GM21528 (cell line): ENCODE measurements at regions not wholly inside any gene's neighbourhood (a gene's known extent, or its start where the extent isn't known, plus 50 kb on each side); places are given as distances from the start of the nearest gene placed in this dataset.
"Not testable (repeated sequence)": the region's sequence is repeated elsewhere in the genome, so short reads cannot be mapped to it uniquely, and the experiment has no call there.

Experiments used
- ATAC-seq: cut with Tn5 transposase; IDR thresholded peaks from one replicate; pipeline ENCODE4 v1.9.1; 2021; ENCODE audit warnings: mild to moderate bottlenecking, moderate library complexity; ENCODE audit not compliant: unreplicated experiment, low FRiP score

DNA sequence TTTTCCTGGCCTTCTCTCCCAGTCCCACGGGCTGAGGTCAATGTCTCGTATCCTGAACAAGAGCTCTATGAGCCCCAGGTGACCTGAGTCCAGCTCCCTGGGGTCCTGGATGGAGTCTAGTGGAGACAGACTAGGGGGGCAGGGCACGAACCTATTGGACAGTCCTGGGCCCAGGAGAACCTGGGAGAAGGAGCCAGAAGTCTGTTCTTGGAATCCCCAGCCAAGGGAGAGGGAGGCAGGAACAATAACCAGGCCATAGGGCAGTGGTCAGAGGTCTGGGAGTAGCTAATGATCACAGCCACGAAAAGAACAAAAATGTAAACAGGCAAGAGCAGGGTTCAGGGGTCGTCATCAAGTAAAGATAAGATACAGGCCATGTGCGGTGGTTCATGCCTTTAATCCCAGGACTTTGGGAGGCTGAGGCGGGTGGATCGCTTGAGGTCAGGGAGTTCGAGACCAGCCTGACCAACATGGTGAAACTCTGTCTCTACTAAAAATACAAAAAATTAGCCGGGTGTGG lies 60.8 kb downstream of the COPRS start:
- no peak for ATAC-seq

DNA sequence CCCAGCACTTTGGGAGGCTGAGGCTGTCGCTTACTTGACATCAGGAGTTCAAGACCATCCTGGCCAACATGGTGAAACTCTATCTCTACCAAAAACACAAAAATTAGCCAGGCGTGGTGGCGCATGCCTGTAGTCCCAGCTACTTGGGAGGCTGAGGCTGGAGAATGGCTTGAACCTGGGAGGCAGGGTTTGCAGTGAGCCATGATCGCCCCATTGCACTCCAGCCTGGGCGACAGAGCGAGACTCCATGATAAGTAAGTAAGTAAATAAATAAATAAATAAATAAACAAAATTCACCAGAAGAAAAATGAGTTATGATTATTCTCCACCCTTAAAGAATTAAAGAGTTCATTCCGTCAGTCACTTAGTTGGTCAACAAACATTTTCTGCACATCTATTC lies 63.1 kb downstream of the COPRS start:
- ATAC-seq: not testable (repeated sequence)

DNA sequence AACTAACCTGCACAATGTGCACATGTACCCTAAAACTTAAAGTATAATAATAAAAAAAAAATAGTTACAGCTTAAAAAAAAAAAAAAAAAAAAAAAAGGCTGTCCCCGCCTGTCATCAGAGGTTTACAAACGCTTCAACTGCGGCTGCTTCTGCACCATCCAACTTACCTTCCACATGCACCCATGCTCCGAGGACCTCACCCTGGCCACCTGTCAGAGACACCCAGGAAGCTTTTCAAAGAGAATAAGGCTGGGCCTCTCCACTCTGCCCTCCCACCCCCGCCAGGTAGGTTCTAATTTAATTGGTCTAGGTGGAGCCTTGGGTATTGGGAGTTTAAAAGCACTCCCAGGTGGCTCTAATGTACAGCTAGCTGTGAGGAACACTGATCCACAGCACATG lies 64.9 kb downstream of the COPRS start:
- no peak for ATAC-seq

DNA sequence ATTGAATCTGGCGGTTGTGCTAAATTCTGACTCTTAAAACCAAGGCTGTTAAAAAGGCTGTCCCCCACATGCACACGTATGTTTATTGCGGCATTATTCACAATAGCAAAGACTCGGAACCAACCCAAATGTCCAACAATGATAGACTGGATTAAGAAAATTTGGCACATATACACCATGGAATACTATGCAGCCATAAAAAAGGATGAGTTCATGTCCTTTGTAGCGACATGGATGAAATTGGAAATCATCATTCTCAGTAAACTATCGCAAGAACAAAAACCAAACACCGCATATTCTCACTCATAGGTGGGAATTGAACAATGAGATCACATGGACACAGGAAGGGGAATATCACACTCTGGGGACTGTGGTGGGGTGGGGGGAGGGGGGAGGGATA lies 65.4 kb downstream of the COPRS start:
- not testable (repeated sequence) for ATAC-seq

DNA sequence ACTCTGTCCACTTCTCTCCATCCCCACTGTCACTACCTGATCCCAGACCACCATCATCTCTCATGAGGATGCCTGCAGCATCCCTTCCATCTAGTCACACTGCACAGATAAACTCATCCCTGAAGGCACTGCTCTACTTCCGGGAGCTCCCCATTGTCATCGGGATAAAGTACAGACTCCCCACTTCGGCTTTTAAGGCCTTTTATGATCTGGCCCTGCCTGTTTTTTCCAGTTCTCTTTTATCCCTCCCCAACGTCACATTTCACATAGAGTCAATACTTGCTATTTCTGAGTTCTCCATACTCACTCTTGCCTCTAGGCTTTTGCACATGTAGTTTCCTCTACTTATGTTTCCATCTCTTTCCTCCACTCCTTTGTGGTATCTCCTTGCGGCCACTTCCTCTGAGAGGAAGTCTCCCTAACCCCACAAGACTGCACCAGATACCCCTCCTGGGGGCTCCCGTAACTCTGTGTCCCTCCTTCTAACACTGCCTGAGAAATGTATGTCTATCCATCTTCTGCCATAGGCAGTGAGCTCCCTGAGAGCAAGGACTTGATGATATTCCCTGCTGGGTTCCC lies 66.9 kb downstream of the COPRS start:
- no peak for ATAC-seq

DNA sequence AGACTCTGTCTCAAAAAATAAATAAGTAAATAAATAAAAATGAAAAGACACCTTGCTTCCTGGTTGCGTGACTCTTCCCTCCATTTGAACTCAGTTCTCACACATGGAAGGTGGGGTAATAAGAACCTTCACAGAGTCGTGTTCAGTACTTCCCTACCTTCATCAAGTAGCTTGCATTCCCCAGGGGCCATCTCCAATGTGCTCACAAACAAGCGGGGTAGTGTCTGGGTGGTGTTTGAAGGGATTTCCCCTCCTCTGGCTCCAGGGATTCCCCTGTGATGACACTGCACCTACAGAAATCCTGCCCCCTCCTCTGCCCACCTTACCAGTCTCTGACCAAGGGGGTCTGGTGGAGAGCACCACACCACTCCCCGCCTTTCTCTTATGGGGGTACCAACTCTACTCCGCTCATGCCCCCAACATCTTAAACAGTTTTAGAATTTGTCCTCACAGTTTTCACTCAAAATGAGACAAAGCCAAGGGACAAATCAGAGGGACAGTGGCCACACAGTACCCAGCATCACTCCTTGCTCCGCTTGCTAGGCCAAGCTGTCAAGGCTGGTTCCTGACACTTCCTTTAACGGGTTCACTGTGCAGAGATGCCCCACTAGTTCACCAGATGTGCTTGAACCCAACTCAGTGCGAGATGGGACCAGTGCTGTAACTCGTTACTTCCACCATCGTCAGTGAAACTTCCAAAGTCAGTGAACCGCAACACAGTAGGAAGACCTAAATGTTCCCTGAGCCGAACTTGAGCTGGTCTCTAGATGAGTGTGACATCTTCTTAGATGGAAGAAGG lies 69.1 kb downstream of the COPRS start:
- no peak for ATAC-seq

DNA sequence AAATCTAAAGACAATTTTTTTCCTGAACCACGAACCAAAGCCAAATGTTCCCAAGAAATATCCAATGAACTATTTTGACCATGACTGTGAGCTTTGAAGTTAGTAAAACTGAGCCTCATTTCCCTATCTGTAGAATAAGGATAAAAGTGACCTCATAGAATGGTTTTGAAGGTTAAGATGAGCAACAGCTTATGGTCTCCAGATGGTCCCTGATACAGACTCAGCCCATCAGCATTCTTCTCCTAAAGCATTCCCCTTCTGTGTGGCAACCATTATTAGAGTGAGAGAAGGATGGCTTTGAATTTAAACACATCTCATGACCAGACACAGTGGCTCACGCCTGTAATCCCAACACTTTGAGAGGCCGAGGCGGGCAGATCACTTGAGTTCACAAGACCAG lies 70.1 kb downstream of the COPRS start:
- ATAC-seq: no peak

DNA sequence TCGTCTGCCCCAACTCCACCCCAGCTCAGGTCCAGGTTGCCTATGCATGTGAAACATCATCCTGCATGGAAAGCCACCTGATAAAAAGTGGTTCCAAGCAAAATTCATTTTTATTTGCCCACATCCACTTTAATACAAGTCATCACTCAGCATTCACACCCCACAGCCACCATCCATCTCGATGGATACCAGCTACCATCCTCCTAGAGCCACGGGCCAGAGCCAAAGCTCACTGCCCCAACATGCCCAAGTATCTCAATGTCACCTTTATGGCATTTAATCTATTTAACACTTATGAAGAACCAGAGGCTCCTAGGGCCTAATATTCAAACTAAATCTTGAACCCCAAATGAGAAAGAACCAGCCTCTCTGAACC lies 70.5 kb downstream of the COPRS start:
- no peak for ATAC-seq

DNA sequence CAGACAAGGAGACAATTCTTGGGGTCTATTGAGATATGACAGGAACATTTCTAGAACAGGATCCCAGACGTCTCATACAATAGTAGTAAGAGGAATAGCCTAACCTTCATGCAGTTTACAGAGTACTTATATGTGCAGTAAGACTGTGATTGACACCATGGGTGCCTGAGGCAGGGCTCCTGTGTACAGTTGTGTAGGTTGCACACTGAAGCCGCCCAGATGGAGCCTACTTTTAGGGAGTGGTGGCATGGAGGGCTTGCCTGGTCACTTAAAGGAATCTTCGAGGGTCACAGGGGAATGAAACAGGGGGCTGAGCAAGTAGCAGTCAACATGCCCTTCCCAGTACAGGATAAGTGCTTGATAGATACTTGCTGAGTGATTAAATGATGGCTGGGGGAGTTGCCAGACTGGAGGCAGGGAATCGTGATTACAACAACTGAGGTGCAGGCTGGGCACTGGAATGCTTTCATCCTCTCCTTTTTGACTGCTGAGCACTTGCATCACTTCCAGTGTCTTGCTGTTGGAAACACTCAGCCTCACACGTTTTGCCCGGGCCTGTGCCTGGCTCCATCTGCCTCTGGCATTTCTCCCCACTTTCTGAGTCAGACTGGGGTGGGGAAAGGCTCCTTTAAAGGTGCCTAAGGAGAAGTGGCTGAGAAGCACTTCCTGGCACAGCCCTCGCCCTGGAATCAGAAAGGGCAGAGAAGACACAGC lies 71.0 kb downstream of the COPRS start:
- ATAC-seq: no peak

DNA sequence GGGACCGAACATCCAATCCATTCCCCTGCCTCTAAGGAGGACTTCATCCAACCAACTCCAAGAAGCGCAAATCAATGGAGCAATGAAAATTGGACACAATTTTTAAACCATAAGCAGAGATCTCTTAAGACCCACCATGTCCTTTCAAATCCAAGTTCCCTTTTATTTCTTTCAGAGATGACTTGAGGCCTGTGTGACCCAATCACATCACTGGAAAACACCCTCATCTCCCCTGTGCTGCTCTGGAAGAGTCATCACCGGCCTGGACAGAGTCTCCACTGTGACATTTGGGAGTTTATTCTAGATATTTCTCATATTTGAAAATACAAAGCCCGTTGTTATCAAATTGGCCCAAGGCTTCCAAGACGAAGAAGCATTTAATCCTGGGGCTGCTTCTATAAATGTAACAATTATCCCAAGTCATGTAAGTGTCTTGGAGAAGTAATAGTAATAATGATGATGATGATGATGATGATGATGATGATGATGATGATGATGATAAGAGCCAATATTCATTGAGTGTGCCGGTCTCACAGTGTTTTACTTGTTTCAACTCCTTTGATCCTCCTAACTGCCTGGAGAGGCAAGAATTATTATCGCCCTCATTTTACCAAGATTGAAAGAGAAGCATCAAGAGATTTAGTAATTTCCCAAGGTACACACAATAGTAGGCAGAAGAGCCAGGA lies 72.1 kb downstream of the COPRS start:
- ATAC-seq: no peak

DNA sequence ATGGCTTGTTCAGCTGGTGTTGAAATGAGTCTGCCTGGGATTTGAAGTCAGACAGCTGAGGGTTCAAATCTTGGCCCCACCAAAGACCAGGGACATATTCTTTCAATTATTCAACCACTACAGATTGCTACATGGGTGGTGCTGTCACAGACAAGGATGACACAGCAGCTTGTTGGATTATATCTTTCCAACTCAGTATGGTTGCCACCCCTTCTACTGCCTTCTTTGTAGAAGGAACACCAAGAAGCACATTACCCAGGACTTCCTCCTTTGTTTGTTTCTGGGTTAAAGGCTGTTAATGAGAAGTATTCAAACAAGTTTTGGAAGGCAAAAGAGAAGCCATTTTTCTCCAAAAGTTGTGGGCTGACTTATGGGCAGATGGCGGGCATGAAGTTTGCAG lies 78.6 kb downstream of the COPRS start:
- ATAC-seq: no peak

DNA sequence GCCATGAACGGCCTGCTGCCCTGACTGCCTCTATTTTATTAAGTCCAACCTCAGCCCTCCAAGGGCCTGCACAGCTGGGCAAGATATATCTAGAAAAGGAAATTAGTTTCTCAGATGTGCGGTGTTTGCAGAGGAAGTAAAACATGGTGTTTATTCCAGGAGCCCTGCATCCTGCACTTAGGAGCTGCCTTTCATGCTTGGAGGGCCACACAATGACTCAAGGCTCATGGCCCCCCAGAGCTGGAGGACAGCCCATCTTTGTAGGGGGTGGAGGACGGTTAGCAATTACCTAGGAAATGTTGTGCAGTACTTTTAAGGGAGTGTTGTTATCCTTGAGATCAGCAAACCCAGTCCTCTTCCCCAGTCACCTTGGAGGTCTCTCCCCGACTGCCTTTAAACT lies 80.5 kb downstream of the COPRS start:
- no peak for ATAC-seq

DNA sequence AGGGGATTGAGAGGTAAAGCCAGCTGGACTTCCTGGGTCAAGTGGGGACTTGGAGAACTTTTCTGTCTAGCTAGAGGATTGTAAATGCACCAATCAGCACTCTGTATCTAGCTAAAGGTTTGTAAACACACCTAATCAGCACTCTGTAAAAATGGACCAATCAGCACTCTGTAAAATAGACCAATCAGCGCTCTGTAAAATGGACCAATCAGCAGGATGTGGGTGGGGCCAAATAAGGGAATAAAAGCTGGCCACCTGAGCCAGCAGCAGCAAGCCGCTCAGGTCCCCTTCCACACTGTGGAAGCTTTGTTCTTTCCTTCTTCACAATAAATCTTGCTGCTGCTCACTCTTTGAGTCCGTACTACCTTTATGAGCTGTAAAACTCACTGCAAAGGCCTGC lies 87.7 kb downstream of the COPRS start:
- not testable (repeated sequence) for ATAC-seq

DNA sequence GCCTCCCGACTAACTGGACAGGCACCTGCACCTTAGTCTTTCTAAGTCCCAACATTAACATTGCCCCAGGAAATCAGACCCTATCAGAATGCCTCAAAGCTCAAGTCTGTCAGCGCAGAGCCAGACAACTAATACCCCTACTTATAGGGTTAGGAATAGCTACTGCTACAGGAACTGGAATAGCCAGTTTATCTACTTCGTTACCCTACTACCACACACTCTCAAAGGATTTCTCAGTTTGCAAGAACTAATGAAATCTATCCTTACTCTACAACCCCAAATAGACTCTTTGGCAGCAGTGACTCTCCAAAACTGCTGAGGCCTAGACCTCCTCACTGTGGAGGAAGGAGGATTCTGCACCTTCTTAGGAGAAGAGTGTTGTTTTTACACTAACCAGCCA lies 88.5 kb downstream of the COPRS start:
- ATAC-seq: not testable (repeated sequence)

DNA sequence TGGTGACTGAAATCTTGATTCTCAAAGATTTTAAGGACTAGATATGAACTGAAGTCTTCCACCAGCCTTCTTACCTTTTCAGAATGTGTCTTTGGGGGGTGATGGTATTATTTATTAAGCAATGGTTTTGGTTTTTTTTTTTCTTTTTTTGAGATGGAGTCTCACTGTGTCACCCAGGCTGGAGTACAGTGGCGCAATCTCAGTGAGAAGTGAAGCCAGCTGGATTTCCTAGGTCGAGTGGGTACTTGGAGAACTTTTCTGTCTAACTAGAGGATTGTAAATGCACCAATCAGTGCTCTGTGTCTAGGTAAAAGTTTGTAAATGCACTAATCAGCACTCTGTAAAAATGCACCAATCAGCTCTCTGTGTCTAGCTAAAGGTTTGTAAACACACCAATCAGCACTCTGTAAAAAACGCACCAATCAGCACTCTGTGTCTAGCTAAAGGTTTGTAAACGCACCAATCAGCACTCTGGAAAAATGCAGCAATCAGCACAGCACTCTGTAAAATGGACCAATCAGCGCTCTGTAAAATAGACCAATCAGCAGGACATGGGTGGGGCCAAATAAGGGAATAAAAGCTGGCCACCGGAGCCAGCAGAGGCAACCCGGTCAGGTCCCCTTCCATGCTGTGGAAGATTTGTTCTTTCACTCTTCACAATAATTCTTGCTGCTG lies 97.1 kb downstream of the COPRS start:
- ATAC-seq: not testable (repeated sequence)

DNA sequence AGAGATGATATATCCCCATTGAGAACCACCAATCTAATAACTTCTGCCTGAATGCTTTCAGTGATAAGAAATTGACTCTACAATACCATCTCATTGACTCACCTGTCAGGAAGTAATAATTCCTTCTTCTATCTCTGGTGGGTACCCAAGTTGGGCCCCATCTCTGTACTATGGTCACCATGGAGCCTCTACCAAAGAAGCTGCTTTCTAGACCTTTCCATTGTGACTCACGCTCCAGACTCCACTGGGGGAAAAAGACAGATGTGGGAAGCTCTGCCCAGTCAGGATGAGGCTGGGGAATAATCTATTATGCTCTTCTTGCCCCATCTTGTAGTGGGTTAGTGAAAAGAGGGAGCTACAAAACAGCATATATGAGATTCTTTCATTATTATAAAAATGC lies 100.4 kb downstream of the COPRS start:
- ATAC-seq: no peak

DNA sequence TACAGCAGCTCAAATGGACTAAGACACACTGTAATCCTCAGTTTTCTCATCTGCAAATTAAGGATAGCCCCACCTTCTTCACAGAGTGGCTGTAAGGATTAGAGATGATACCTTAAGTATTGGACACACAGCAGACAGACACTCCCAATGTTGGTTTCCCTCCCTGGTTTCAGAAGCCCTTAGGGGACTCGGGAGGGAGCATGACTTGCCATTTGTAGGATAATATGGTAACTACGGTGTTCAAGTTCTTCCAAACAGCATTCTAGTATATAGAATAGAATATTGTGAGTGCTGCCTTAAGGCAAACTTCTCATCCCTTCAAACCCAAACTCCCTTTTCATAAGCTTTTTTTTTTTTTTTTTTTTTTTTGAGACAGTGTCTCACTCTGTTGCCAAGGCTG lies 101.9 kb downstream of the COPRS start:
- no peak for ATAC-seq

DNA sequence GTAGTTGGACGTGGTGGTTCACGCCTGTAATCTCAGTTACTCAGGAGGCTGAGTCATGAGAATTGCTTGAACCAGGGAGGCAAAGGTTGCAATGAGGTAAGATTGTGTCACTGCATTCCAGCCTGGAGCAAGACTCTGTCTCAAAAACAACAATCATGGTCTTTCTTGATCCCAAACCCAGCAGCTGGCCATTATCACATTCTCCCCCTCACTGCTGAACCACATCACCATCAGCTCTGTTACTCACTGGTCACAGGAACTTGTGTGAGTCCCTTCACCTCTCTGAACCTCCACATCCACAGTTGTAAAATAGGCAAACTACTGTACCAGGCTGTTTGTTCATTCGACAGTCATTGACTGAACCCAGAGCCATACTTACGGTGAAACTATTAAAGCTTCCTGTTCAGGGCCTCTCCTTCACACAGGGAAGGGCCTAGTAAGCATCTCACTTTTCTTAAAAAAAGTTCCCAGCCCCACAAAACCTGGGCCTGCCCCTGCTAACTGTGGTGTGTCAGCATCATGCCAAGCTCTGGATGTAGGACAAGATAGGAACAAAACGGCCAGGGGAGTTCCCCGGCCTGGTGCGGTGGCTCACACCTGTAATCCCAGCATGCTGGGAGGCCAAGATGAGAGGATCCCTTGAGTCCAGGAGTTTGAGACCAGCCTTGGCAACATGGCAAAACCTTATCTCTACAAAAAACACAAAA lies 104.7 kb downstream of the COPRS start:
- no peak for ATAC-seq

DNA sequence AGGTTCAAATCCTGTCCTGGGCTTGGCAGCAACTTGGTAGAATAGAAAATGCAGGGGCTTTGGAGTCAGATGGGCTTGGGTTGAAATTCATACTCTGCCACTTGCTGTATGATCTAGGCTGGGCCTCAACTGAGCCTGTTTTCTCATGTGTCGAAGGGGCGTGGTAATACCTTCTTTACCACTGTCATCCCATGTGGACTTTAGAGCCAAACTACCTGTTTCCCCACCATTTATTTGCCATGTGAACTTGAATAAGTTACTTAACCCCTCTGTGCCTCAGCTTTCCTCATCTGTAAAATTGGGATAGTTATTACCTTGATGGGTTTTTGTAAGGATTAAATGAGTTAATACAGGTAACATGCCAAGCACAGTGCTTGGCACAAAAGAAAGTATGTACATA lies 106.0 kb downstream of the COPRS start:
- ATAC-seq: no peak

DNA sequence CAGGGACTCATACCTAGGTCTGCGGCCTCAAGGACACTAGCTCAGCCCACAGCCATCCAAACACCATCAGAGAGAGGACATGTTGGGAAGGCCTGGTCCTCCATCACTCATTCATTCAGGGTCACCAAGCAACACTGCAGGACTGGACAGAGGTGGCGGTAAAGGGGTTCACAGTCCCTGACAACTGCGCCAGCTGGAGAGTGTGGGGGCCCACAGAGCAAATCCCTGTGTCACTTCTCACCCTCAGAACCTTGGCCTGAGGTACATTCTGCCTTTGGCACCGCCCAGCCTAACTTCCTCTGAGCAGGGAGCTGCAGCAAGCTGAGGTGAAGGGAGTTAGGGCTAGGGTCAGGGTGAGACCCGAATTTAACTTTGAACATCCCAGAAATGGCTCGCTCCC lies 106.5 kb downstream of the COPRS start:
- no peak for ATAC-seq
